OCI-LY3 (cell line): ENCODE measurements at regions not wholly inside any gene's neighbourhood (a gene's known extent, or its start where the extent isn't known, plus 50 kb on each side); places are given as distances from the start of the nearest gene placed in this dataset.

ENCODE experiments used
- H2AFZ ChIP-seq: fragments of 200-600, 300-600 bp; shearing (Covaris generic); 2 replicates; pipeline ENCODE4 v1.6.0; 2014; ENCODE audit warnings: antibody characterized with exemption, low read depth, low read length
- H3K27ac ChIP-seq: fragments of 200-600, 300-600 bp; sonication (generic); 2 replicates; pipeline ENCODE4 v1.5.1; 2014; ENCODE audit warnings: mild to moderate bottlenecking, low read length, moderate library complexity, mixed read lengths
- H3K27me3 ChIP-seq: fragments of 200-600, 300-600 bp; sonication (generic); 2 replicates; pipeline ENCODE4 v1.6.1; 2014; ENCODE audit warnings: low read depth, low read length, mixed read lengths
- H3K36me3 ChIP-seq: fragments of 200-600, 300-600 bp; sonication (generic); replicated peaks from 2 replicates; pipeline ENCODE3; 2014; ENCODE audit warnings: low read depth, low read length, mixed read lengths
- H3K4me1 ChIP-seq: fragments of 300-600, 200-600 bp; sonication (generic); 2 replicates; pipeline ENCODE4 v1.6.1; 2014; ENCODE audit warnings: low read length, mixed read lengths
- H3K4me2 ChIP-seq: fragments of 200-600, 300-600 bp; sonication (generic); 2 replicates; pipeline ENCODE4 v1.6.1; 2014; ENCODE audit warnings: low read length, mixed read lengths
- H3K4me3 ChIP-seq: fragments of 300-600, 200-600 bp; sonication (generic); 2 replicates; pipeline ENCODE4 v1.5.1; 2014; ENCODE audit warnings: antibody characterized with exemption, mild to moderate bottlenecking, low read length, moderate library complexity
- H3K79me2 ChIP-seq: fragments of 300-600, 200-600 bp; shearing (Covaris generic); 2 replicates; pipeline ENCODE4 v1.6.1; 2014; ENCODE audit warnings: mild to moderate bottlenecking, low read length, mixed read lengths
- H3K9ac ChIP-seq: fragments of 300-600, 200-600 bp; shearing (Covaris generic); 2 replicates; pipeline ENCODE4 v1.6.0; 2014; ENCODE audit warnings: mild to moderate bottlenecking, low read length, moderate library complexity
- H3K9me3 ChIP-seq: fragments of 200-600, 300-600 bp; shearing (Covaris generic); 2 replicates; pipeline ENCODE4 v1.6.1; 2014; ENCODE audit warnings: low read length, mixed read lengths; ENCODE audit not compliant: insufficient read depth
- H4K20me1 ChIP-seq: fragments of 200-600, 300-600 bp; sonication (generic); 2 replicates; pipeline ENCODE4 v1.6.1; 2016; ENCODE audit warnings: low read length, mixed read lengths; ENCODE audit not compliant: insufficient read depth
- EZH2phosphoT487 ChIP-seq: fragments of 200-600 bp; shearing (Covaris generic); IDR thresholded peaks from 2 replicates; pipeline ENCODE4 v1.6.1; 2018; ENCODE audit warnings: antibody characterized with exemption, mixed run types, low read depth
- TF ChIP-seq, protein P1 (sequence below): fragments of 200-600, 300-600 bp; sonication (generic); IDR thresholded peaks from 2 replicates; pipeline ENCODE4 v1.5.1; 2014; ENCODE audit warnings: antibody characterized with exemption, low read length, low read depth

GRCh38 chr3:27903446-27903845 is 181.3 kb upstream of the EOMES start:
- no peak for TF ChIP-seq EZH2phosphoT487
- TF ChIP-seq, protein P1, sequence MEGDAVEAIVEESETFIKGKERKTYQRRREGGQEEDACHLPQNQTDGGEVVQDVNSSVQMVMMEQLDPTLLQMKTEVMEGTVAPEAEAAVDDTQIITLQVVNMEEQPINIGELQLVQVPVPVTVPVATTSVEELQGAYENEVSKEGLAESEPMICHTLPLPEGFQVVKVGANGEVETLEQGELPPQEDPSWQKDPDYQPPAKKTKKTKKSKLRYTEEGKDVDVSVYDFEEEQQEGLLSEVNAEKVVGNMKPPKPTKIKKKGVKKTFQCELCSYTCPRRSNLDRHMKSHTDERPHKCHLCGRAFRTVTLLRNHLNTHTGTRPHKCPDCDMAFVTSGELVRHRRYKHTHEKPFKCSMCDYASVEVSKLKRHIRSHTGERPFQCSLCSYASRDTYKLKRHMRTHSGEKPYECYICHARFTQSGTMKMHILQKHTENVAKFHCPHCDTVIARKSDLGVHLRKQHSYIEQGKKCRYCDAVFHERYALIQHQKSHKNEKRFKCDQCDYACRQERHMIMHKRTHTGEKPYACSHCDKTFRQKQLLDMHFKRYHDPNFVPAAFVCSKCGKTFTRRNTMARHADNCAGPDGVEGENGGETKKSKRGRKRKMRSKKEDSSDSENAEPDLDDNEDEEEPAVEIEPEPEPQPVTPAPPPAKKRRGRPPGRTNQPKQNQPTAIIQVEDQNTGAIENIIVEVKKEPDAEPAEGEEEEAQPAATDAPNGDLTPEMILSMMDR: no peak
- Histone ChIP-seq H3K27me3 (no peaks in the 10 kb centered on the region), H2AFZ (0 out of 2 replicates have a peak overlapping the region, but pooled peaks have one; percentile 24), H3K4me3 (no peak overlapping the region), H3K4me1 (no peaks in the 10 kb centered on the region), H3K4me2 (no peak overlapping the region), H3K27ac (no peak overlapping the region), H3K9ac (no peak overlapping the region), H4K20me1 (no peaks in the 10 kb centered on the region), H3K36me3 (no peaks in the 10 kb centered on the region), H3K79me2 (no peaks in the 10 kb centered on the region), H3K9me3 (no peaks in the 10 kb centered on the region)

DNA sequence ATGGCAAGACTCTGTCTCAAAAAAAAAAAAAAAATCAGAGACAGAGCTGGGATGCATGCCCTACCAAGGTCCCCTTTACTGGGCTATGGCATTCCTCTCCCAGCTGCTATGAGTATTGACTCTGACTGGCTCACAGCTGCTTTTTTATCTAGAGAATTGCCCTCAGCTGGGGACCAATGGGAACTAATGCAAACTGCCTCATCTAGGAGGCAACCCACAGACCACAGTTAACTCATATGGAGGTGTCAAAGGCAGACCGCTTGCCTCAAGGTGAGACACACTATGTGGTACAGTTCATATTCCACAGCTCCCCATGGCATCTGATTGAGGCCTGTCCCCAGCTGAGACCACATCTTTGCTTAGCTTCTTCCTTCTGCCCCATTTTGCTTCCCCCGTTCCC is 183.5 kb upstream of the EOMES start:
- no peak for TF ChIP-seq EZH2phosphoT487
- TF ChIP-seq, protein P1: no peak
- Histone ChIP-seq H3K4me1 (no peaks in the 10 kb centered on the region), H3K79me2 (no peaks in the 10 kb centered on the region), H3K4me3 (no peak overlapping the region), H3K27me3 (no peaks in the 10 kb centered on the region), H2AFZ (no peak overlapping the region), H4K20me1 (no peaks in the 10 kb centered on the region), H3K9ac (no peak overlapping the region), H3K4me2 (no peak overlapping the region), H3K36me3 (no peaks in the 10 kb centered on the region), H3K9me3 (no peaks in the 10 kb centered on the region), H3K27ac (no peak overlapping the region)

- no peak overlapping the region for H3K4me3 ChIP-seq
- no peak overlapping the region for H3K9ac ChIP-seq
- H2AFZ ChIP-seq: no peak overlapping the region
- H3K36me3 ChIP-seq: no peaks in the 10 kb centered on the region
- no peaks in the 10 kb centered on the region for H4K20me1 ChIP-seq
- H3K27me3 ChIP-seq: no peaks in the 10 kb centered on the region
- no peak for TF ChIP-seq EZH2phosphoT487
- TF ChIP-seq, protein P1: no peak
- no peaks in the 10 kb centered on the region for H3K9me3 ChIP-seq
- H3K4me2 ChIP-seq: no peak overlapping the region
- no peaks in the 10 kb centered on the region for H3K4me1 ChIP-seq
- H3K27ac ChIP-seq: no peak overlapping the region
- no peaks in the 10 kb centered on the region for H3K79me2 ChIP-seq
These were observed 185.0 kb upstream of the EOMES start for GRCh38 chr3:27907148-27907547.

DNA sequence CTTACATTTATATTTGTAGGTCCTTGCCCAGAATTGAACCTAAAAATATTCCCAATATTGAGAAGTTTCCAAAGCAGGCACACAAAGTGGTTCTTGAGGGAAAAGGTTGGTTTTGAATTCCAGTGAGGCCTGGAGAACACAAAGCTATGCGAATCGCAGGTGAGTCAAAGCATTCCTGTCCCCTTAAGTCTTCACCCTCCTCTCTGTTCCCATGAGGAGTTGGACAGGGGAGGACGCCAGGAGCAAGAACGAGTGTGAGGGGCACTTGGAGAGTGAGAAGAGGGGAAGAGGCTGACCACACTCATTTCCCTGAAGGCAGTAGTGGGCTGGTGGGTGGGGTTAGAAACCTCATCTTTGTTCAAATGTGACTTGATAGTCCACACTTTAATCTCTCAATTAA is 185.8 kb upstream of the EOMES start:
- no peak overlapping the region for H3K4me2 ChIP-seq
- H3K79me2 ChIP-seq: no peaks in the 10 kb centered on the region
- H3K4me1 ChIP-seq: no peaks in the 10 kb centered on the region
- H2AFZ ChIP-seq: no peak overlapping the region
- H3K36me3 ChIP-seq: no peaks in the 10 kb centered on the region
- no peak overlapping the region for H3K4me3 ChIP-seq
- no peaks in the 10 kb centered on the region for H3K9me3 ChIP-seq
- no peak for TF ChIP-seq EZH2phosphoT487
- TF ChIP-seq, protein P1: no peak
- no peak overlapping the region for H3K27ac ChIP-seq
- no peak overlapping the region for H3K9ac ChIP-seq
- H3K27me3 ChIP-seq: no peaks in the 10 kb centered on the region
- H4K20me1 ChIP-seq: no peaks in the 10 kb centered on the region
